Activated CD4-positive, alpha-beta T cell treated with anti-CD3 and anti-CD28 coated beads, Interleukin-2, amount 10 ng/mL, durations not matched to agents 7 days and 5 days (primary cell): ENCODE measurements at regions not wholly inside any gene's neighbourhood (a gene's known extent, or its start where the extent isn't known, plus 50 kb on each side); places are given as distances from the start of the nearest gene placed in this dataset.
"Not testable (repeated sequence)": the region's sequence is repeated elsewhere in the genome, so short reads cannot be mapped to it uniquely, and the experiment has no call there.

Experiments used
- CTCF ChIA-PET: fragments of 350-600 bp; sonication (Branson Sonifier 250); formaldehyde crosslinking; loops from one replicate; lab custom pipeline; 2021; ENCODE audit warnings: antibody characterized with exemption; lab: Charles Lee
- POLR2A ChIA-PET: fragments of 350-600 bp; sonication (Branson Sonifier 250); formaldehyde crosslinking; loops from one replicate; lab custom pipeline; 2021; ENCODE audit warnings: antibody characterized with exemption; lab: Charles Lee
- DNase-seq: peaks from one replicate; pipeline ENCODE4 v3.0.0-alpha.2; 2020
- H3K27ac Mint-ChIP-seq: one replicate; pipeline ENCODE4 v1.8.0; 2021; ENCODE audit warnings: mild to moderate bottlenecking, moderate library complexity, mixed read lengths
- H3K27me3 Mint-ChIP-seq: one replicate; pipeline ENCODE4 v1.8.0; 2021; ENCODE audit warnings: mixed read lengths
- H3K36me3 Mint-ChIP-seq: one replicate; pipeline ENCODE4 v1.8.0; 2021; ENCODE audit warnings: low read depth, mixed read lengths
- H3K4me1 Mint-ChIP-seq: one replicate; pipeline ENCODE4 v1.8.0; 2021; ENCODE audit warnings: mixed read lengths
- H3K4me3 Mint-ChIP-seq: one replicate; pipeline ENCODE4 v1.8.0; 2021; ENCODE audit warnings: mild to moderate bottlenecking, moderate library complexity, mixed read lengths
- H3K9me3 Mint-ChIP-seq: one replicate; pipeline ENCODE4 v1.8.0; 2021; ENCODE audit warnings: mixed read lengths

DNA sequence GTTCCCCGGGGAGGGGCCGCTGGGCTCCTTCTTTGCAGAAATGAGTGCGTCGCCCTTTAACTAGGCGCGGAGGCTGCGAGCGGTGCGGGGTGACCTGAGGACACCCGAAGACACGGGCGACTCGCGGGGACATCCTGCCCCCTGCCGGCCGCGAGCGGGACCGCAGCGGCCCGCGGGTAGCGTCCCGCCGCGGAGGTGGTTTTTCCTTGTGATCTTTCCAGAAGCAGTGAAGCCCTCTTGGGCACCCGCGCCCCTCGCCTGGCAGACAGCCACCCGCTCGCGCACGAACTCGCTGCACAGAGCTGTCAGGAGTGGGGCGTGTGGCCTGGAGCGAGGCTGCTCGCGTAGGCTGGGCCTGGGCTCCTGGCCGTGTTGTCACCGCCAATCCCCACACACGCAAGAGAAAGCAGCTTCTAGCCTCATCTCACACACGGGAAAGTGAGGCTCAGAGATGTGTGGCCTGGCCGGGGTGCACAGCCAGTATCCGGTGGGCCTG is 67.2 kb downstream of the DIO3 start:
- Mint-ChIP-seq H3K4me1 (peaks cover 2% of the 10 kb centered on the region), H3K9me3 (no peaks in the 10 kb centered on the region), H3K36me3 (no peaks in the 10 kb centered on the region), H3K4me3 (no peak overlapping the region), H3K27ac (no peak overlapping the region), H3K27me3 (peaks cover 4% of the 10 kb centered on the region)
- peak; percentile 73 for DNase-seq
- ChIA-PET POLR2A (no interaction called here), CTCF (interaction anchor here (1.5 kb wide), 1 partner anchor 778 kb away, joined by 4 read pairs; no protein-coding TSS in a partner anchor)

DNA sequence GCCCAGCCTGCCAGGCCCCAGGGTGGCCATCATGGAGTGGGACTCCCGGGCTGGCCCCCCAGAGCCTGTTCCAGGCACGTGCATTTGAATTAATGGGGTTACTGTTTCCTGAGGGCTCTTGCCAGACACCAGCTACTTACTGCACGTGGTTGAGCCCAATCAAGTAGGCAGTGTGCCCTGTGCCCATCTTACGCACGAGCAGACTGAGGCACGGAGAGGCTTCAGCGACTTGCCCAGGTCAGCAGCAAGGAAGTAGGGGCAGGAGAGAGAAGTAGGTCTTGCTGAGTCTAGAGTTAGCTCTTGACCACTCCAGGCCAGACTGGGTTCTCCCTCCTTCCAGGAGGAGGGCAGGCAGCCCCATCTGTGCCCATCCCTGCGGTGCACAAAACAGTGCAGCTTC is 67.7 kb downstream of the DIO3 start:
- peaks cover 2% of the 10 kb centered on the region for H3K4me1 Mint-ChIP-seq
- ChIA-PET CTCF (interaction anchor here (0.8 kb wide), 1 partner anchor 124 kb away, joined by 3 read pairs; no protein-coding TSS in a partner anchor), POLR2A (no interaction called here)
- no peaks in the 10 kb centered on the region for H3K36me3 Mint-ChIP-seq
- DNase-seq: no peak
- H3K4me3 Mint-ChIP-seq: no peak overlapping the region
- H3K27me3 Mint-ChIP-seq: peaks cover 4% of the 10 kb centered on the region
- no peaks in the 10 kb centered on the region for H3K9me3 Mint-ChIP-seq
- H3K27ac Mint-ChIP-seq: no peak overlapping the region

DNA sequence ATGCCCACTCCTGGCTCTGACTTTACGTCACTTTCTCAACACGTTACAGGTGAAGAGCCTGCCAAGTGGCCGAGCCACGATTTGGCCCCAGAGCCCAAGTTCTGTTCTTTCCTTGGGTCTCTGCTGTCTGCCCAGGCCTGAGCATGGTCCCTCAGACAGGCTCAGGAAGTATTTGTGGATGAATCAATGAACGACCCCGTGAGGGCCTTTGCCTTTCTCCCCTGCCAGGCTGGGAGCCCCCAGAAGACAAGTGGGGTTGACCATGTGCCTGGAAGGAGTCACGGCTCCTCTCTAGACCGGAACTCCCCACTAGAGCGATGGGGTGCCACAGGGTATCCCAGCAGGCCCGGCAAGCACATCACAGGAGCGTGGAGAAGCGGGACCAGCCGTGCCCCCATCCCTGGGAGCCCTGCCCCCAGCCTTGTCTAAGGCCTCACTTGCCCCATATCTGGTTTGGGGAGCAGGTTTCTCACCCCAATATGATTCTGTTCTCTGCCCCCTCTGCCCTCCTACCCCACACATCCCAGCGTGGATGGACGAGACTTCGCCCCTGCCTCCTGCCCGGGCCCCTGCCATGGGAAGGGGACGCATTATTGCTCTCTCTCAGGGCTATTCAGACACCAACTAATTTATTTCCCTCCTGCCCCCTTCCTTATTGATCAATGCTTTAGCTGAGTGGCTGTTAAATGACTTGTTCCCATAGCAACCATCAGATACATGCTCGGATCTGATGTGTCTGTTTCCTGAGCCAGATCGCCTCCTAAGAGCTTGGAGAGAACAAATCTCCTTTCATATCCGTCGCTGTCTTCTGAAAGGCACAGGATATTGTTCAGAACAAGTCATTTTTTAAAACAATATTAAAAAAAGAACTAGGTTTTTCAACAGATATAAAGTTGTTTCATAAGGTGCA is 69.0 kb downstream of the DIO3 start:
- peaks cover 4% of the 10 kb centered on the region for H3K27me3 Mint-ChIP-seq
- DNase-seq: no peak
- CTCF ChIA-PET: no interaction called here
- H3K4me3 Mint-ChIP-seq: no peak overlapping the region
- H3K36me3 Mint-ChIP-seq: no peaks in the 10 kb centered on the region
- no peaks in the 10 kb centered on the region for H3K9me3 Mint-ChIP-seq
- peaks cover 2% of the 10 kb centered on the region for H3K4me1 Mint-ChIP-seq
- POLR2A ChIA-PET: no interaction called here
- H3K27ac Mint-ChIP-seq: no peak overlapping the region

DNA sequence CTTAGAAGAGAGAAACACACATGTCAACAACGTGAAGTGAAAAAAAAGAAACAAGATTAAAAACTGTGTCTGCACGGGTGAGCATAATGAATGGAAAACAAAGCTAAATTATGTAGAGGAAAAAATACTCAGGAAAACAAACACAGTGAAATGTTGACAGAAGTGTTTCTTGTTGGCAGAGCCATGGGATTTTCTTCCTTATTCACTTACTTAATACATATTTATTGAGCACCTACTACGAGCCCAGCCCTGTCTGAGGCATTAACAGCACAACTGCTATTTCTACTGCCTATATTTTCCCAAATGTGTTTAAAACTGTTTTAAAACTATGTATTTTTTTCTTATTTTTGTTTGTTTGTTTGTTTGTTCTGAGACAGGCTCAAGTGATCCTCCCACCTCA is 69.9 kb downstream of the DIO3 start:
- H3K36me3 Mint-ChIP-seq: no peaks in the 10 kb centered on the region
- peaks cover 2% of the 10 kb centered on the region for H3K4me1 Mint-ChIP-seq
- no peak overlapping the region for H3K27ac Mint-ChIP-seq
- peaks cover 4% of the 10 kb centered on the region for H3K27me3 Mint-ChIP-seq
- ChIA-PET CTCF (no interaction called here), POLR2A (no interaction called here)
- no peaks in the 10 kb centered on the region for H3K9me3 Mint-ChIP-seq
- H3K4me3 Mint-ChIP-seq: no peak overlapping the region
- DNase-seq: no peak

DNA sequence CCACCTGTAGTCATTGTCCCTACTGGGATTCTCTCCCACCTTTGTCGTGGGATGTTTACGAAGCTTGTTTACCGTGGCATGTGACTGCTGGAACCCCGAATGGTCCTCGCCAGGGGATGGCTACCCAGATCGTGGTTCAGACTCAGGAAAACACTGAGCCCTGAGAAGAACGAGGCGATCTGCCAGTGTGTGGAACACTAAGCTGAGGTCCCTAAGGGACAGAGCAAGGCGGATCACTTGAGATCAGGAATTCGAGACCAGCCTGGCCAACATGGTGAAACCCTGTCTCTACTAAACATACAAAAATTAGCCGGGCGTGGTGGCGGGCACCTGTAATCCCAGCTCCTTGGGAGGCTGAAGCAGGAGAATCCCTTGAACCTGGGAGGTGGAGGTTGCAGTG is 70.7 kb downstream of the DIO3 start:
- POLR2A ChIA-PET, H3K4me3 Mint-ChIP-seq, H3K4me1 Mint-ChIP-seq, H3K27me3 Mint-ChIP-seq, H3K36me3 Mint-ChIP-seq, DNase-seq, CTCF ChIA-PET, H3K27ac Mint-ChIP-seq, H3K9me3 Mint-ChIP-seq: not testable (repeated sequence)

DNA sequence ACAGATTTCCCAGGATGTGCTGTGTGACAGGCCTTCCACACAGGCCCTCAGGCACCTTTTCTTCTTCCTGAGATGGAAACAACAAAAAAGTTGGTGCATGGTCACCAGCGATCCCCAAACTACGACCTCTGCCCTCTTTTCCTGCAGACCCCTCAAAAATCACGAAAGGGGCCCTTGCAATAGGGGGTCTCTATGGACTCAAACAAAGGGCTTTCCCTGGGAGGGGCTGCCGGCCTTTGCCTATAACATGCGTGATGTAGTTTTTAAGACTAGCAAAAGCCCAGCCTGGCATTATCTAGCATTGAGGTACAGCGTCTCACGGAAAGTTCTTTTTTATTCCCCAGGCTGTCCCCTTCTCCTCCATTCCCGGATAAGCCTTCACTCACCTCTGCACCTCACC is 71.2 kb downstream of the DIO3 start:
- no peak for DNase-seq
- no peak overlapping the region for H3K4me3 Mint-ChIP-seq
- no peak overlapping the region for H3K27ac Mint-ChIP-seq
- POLR2A ChIA-PET: no interaction called here
- no peaks in the 10 kb centered on the region for H3K36me3 Mint-ChIP-seq
- H3K4me1 Mint-ChIP-seq: peaks cover 4% of the 10 kb centered on the region
- no peaks in the 10 kb centered on the region for H3K9me3 Mint-ChIP-seq
- CTCF ChIA-PET: no interaction called here
- peaks cover 8% of the 10 kb centered on the region for H3K27me3 Mint-ChIP-seq

DNA sequence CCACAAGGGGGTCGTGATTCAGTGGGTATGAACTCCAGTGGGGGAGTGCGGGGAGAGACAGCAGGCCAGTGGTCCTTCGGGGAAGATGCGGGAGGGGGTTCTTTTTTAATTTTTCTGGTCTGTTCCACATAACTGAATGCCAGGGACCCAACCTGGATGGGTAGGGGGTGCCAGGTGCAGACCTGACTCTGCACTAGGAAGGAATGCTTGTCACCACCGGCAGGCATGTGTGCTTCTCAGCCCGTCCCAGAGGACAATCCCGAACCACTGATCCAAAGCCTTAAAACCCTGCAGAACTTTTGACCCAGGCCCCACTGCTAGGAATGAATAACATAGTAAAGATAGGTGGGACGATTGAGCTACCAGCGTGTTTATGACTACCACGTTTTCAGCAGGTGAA is 72.0 kb downstream of the DIO3 start:
- no peak overlapping the region for H3K4me3 Mint-ChIP-seq

DNA sequence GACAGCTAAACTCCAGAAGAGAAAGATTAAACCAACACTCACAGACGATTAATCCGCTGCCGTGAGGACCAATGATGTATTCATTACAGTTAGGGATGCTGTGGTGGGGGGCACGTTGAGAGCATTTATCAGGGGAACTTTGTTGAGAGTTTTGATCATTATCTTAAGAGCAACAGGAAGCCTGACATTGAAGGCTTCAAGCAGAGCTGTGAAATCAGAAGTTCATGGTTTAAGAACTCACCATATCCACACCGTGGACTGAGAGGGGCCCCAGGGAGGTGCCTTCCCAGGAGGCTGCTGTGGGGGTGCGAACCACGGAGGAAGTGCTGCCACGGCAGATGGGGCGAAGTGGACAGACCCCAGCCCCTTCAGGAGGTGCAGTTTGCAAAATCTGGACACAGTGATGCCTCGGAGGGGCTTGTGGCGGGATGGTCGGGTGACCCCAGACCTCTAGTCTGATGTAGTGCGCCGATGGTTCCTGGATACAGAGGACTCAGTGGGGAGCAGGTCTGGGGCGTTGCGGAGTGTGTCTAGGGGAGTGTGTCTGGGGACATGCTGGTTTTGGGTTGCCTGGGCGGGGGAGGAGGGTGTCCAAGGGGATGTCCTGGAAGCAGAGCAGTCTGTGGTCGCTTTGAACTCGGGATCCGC is 73.0 kb downstream of the DIO3 start:
- H3K4me1 Mint-ChIP-seq: peaks cover 3% of the 10 kb centered on the region
- H3K27me3 Mint-ChIP-seq: peaks cover 10% of the 10 kb centered on the region
- DNase-seq: no peak
- ChIA-PET CTCF (no interaction called here), POLR2A (no interaction called here)
- no peaks in the 10 kb centered on the region for H3K36me3 Mint-ChIP-seq
- H3K27ac Mint-ChIP-seq: no peak overlapping the region
- H3K4me3 Mint-ChIP-seq: no peak overlapping the region
- H3K9me3 Mint-ChIP-seq: no peaks in the 10 kb centered on the region

More for the DNA sequence above, 72.0 kb downstream of the DIO3 start:
- H3K9me3 Mint-ChIP-seq: no peaks in the 10 kb centered on the region
- no peaks in the 10 kb centered on the region for H3K36me3 Mint-ChIP-seq
- DNase-seq: no peak
- H3K4me1 Mint-ChIP-seq: peaks cover 4% of the 10 kb centered on the region
- ChIA-PET CTCF (no interaction called here), POLR2A (no interaction called here)
- H3K27ac Mint-ChIP-seq: no peak overlapping the region
- H3K27me3 Mint-ChIP-seq: peaks cover 7% of the 10 kb centered on the region

DNA sequence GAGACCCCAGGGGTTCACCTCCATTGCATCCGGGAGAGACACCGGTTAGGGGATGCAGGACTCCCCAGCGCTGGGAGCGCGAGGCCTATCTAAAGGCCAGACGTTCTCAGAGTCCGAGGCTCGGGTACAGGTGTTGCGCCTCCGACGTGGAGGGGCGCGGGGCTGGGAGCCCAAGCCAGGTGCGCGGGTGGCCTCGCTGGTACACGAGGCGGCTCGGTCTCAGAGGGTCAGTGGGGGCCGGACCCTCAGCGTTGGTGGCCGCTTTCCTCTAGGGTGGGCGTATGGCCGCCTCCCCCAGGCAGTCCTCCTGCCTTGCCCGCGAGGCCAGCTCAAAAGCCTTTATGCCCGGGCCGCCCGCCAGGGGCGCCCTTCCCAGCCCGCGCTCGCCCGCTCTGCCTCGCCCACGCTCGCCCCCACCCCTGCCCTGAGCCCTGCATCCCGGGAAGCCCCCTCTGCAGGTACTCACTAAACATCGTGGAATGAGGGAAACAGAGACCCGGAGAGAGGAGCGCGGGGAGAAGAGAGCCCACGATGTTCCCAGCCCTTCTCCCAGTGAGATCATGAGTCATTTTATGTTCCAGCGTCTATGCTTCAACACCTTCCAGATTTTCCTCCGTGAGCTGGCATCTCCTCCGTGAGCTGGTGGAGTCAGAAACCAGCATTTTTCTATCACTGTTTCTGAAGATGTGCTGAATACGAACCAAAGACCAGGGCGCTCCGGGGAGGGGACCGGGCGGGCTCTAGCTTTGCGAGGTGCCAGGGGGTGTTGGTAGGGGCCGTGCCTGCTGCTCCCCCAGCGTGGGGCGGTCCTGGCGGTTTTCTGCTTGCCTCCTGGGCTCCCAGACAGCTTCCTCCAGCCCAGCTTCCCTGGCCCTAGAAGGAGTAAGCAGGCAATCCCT is 73.8 kb downstream of the DIO3 start:
- H3K4me3 Mint-ChIP-seq: no peak overlapping the region
- POLR2A ChIA-PET: no interaction called here

DNA sequence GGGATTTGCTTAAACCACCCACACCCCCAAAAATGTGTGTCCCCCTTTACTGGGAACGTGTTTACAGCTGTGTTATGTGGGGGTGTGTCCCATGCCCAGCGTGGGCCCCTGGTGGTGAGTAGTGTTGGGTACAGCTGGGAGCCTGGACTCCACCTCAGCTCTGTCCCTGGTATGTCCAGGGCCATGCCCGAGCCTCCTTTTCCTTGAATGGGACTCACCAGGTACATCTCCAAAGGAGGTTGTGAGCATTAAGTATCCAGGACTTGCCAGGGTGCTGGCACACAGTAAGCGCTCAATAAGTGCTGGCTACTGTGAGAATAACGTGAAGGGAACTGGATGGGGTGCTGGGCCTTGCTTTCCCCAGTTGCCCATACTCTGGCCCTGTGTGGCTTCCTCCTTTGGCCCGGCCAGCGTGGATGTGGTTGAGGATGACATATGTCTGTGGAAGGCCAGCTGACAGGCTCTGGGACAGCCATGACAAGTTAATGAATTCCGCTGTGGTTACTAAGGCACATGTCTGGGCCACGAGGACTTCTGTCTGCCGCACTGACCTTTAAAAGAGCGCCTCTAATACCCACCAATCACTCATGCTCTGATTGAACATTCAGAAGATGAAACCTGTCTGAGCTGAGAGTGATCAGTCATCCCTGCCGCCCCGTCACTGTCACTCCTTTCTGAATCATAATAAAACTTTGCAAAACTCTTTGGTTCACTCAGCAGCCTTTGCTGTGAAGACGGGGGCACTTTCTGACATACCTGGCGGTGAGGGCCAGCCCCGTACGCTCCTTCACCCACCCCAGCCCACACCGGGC is 74.7 kb downstream of the DIO3 start:
- no peak overlapping the region for H3K4me3 Mint-ChIP-seq
- DNase-seq: no peak
- H3K4me1 Mint-ChIP-seq: peaks cover 3% of the 10 kb centered on the region
- POLR2A ChIA-PET: no interaction called here
- H3K27me3 Mint-ChIP-seq: peaks cover 17% of the 10 kb centered on the region
- no peaks in the 10 kb centered on the region for H3K36me3 Mint-ChIP-seq
- H3K9me3 Mint-ChIP-seq: no peaks in the 10 kb centered on the region
- CTCF ChIA-PET: no interaction called here
- H3K27ac Mint-ChIP-seq: no peak overlapping the region

More for the DNA sequence above, 73.8 kb downstream of the DIO3 start:
- Mint-ChIP-seq H3K27me3 (peaks cover 14% of the 10 kb centered on the region), H3K9me3 (no peaks in the 10 kb centered on the region), H3K27ac (no peak overlapping the region), H3K36me3 (no peaks in the 10 kb centered on the region), H3K4me1 (peaks cover 3% of the 10 kb centered on the region)
- DNase-seq: no peak
- CTCF ChIA-PET: no interaction called here

DNA sequence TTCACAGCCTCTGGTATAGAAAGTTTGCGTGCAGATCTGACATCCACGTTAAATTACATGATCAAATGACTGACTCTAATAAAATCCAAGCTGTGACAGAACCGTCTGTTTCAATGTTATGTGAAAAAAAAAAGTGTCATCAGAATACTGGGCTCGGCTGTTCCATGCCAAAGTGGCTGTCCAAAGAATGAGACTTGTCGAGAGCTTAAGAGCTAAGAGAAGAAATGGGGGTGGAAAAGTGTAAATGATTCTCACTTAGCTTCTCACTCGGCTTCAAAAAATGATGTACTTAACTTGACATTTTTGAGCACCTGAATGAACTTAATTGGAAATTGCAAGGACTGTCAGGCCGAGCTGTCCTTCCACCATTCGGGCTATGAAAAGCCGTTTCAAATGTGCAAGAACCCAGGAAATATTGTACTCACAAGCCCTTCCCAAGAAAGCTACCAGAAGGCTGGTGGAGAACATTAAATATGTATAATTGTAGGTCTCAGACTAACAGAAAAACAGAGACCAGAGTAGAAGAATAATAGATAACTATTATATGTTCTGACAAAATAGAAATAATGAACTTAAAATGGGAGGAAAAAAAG is 78.0 kb downstream of the DIO3 start:
- H3K27ac Mint-ChIP-seq: no peak overlapping the region
- ChIA-PET POLR2A (no interaction called here), CTCF (no interaction called here)
- no peak for DNase-seq
- no peaks in the 10 kb centered on the region for H3K9me3 Mint-ChIP-seq
- H3K36me3 Mint-ChIP-seq: no peaks in the 10 kb centered on the region
- H3K4me1 Mint-ChIP-seq: peaks cover 3% of the 10 kb centered on the region
- no peak overlapping the region for H3K4me3 Mint-ChIP-seq
- H3K27me3 Mint-ChIP-seq: peaks cover 38% of the 10 kb centered on the region

DNA sequence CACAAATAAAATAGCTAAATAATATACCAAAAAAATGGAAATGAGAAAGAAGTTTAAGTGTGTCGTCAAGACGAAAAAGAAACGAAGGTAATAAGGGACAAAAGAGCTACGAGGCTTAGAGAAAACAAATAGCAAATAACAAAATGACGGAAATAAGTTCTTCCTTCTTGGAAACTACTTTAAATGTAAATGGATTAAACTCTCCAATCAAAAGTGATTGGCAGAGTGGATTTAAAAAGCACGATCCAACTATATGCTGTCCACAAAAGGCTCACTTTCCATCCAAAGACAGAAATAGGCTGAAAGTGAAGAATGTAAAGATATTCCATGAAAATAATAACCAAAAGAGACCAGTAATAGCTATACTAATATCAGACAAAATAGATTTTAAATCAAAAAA is 82.4 kb downstream of the DIO3 start:
- no peak overlapping the region for H3K27ac Mint-ChIP-seq
- ChIA-PET CTCF (interaction anchor here (0.7 kb wide), 1 partner anchor 703 kb away, joined by 5 read pairs; no protein-coding TSS in a partner anchor), POLR2A (no interaction called here)
- no peaks in the 10 kb centered on the region for H3K4me1 Mint-ChIP-seq
- H3K36me3 Mint-ChIP-seq: no peaks in the 10 kb centered on the region
- H3K27me3 Mint-ChIP-seq: peaks cover 57% of the 10 kb centered on the region
- no peak overlapping the region for H3K4me3 Mint-ChIP-seq
- DNase-seq: no peak
- H3K9me3 Mint-ChIP-seq: no peaks in the 10 kb centered on the region
